Right lobe of liver (tissue), 4 donors: ENCODE measurements at regions not wholly inside any gene's neighbourhood (a gene's known extent, or its start where the extent isn't known, plus 50 kb on each side); places are given as distances from the start of the nearest gene placed in this dataset.

Experiments used
- POLR2A ChIP-seq: fragments of 450-650 bp; IDR thresholded peaks from one replicate; pipeline ENCODE4 v1.6.1; 2017; ENCODE audit warnings: antibody characterized with exemption, mild to moderate bottlenecking
- TF ChIP-seq, protein P1 (sequence below), 4 donors: fragments of 200-600 bp in 3 of 4; fragments of 450-650 bp in 1 of 4; IDR thresholded peaks; one replicate each; pipeline versions ENCODE4 v1.5.1 to v1.8.0; 2016 to 2022; ENCODE audit warnings: antibody characterized with exemption in 4 of 4, mild to moderate bottlenecking in 2 of 4
- donor health status: DM: no; HTN: no; CAD: no.
- donor health status: DM: no; HTN: no; CAD: no.
- donor health status: DM: no; HTN: yes; CAD: no.

DNA sequence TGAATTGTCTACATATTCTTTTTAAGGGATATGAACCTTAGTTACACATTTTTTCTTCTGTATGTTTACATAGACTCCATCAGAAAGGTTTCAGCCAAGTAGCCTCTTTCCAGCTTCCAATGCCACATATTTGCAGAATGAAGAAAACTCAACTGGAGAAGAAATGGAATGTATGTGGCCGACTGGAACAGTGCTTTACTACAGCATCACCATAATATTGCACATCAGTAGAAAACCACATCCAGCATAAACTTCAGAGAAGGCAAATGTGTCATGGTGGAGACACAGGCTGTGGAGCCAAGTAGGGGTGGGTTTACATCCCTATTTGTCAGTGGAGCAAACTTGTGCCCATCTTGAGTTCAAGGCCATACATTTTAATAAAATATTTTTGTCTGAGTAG lies 204.8 kb upstream of the LDB2 start:
- TF ChIP-seq, protein P1, sequence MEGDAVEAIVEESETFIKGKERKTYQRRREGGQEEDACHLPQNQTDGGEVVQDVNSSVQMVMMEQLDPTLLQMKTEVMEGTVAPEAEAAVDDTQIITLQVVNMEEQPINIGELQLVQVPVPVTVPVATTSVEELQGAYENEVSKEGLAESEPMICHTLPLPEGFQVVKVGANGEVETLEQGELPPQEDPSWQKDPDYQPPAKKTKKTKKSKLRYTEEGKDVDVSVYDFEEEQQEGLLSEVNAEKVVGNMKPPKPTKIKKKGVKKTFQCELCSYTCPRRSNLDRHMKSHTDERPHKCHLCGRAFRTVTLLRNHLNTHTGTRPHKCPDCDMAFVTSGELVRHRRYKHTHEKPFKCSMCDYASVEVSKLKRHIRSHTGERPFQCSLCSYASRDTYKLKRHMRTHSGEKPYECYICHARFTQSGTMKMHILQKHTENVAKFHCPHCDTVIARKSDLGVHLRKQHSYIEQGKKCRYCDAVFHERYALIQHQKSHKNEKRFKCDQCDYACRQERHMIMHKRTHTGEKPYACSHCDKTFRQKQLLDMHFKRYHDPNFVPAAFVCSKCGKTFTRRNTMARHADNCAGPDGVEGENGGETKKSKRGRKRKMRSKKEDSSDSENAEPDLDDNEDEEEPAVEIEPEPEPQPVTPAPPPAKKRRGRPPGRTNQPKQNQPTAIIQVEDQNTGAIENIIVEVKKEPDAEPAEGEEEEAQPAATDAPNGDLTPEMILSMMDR (IDR thresholded peaks at IDR 0.05): no peak
- TF ChIP-seq POLR2A: no peak
